NCI-H82 treated with DMSO at 0.1 percent for 48 hours (cell line): ENCODE measurements at regions not wholly inside any gene's neighbourhood (a gene's known extent, or its start where the extent isn't known, plus 50 kb on each side); places are given as distances from the start of the nearest gene placed in this dataset.

Source experiments
- DNase-seq: peaks from one replicate; lab custom pipeline; 2025; ENCODE audit not compliant: unreplicated experiment; lab: John Stamatoyannopoulos, UW

- no peak for DNase-seq
These were observed 241.2 kb upstream of the NCKAP5 start for GRCh38 chr2:133809485-133809884.

GRCh38 chr2:133810559-133810958, 242.3 kb upstream of the NCKAP5 start:
- no peak for DNase-seq

DNA sequence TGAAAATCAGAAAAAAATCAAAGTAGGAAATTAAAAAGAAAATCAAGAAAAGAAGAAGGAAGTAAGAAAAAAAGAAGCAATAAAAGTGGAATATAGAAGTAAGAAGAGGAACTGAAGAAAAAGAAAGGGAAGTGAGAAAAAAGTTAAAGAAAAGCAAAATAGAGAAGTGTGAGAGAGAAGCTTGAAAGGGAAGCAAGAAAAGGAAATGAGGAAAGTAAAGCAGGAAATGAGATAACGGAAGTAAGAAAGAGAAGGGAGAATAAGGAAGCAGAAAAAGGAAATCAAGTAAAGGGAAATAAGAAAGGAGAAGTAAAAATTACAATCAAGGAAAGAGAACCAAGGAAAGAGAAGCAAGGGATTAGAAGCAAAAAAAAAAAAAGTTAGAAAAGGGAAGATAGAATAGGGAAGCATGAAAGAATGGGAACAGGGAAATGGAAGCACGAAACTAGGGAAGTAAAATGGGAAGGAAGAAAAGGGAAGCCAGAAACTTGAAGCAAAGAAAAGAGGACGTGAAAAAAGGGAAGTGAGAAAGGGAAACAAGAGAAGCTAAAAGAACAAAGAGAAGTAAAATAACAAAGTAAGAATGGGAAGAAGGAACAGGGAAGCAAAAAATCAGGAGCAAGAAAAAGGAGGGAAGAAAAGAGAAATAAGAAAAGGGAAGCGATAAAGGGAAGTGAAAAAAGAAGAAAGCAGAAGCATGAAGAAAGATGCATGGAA, 243.3 kb upstream of the NCKAP5 start:
- DNase-seq = no peak

- DNase-seq = no peak
These were observed 244.8 kb upstream of the NCKAP5 start for GRCh38 chr2:133812826-133813617.

DNA sequence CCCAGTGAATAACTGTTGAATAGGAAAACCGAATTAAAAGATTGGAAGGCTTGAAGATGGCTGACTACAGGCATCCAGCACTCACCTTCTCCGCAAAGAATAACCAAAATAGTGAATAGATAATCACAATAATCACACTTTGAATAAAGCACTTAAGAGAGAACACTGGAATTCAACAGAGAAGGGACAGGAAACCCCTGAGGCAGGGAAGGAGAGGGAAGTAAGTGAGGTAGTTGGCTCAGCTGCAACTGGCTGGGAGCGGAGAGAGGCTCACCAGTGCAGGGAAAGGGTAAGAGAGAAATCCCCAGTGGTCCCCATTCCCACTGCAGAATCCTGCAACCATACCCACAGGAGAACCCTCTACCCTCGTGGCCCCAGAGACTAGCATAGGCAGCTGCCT, 246.6 kb upstream of the NCKAP5 start:
- no peak for DNase-seq

DNA sequence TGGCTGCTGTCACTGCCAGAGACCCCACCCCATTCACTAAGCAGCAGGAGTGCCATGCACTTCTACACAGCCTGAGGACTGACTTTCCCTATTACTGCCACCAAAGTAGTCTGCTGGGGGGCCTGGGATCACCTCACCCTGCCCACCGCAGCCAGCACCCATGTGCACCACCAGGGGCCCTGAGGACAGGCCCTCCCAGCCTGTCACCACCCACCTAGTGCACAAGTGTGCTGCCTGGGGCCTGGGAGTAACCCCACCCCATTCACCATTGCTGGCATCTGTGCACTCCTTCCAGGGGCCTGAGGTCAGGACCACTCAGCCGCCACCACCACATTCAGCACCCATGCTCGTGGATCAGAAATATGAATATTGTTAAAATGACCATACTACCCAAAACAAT, 247.8 kb upstream of the NCKAP5 start:
- DNase-seq = no peak

GRCh38 chr2:133817680-133818566, 249.7 kb upstream of the NCKAP5 start:
- DNase-seq = no peak

DNA sequence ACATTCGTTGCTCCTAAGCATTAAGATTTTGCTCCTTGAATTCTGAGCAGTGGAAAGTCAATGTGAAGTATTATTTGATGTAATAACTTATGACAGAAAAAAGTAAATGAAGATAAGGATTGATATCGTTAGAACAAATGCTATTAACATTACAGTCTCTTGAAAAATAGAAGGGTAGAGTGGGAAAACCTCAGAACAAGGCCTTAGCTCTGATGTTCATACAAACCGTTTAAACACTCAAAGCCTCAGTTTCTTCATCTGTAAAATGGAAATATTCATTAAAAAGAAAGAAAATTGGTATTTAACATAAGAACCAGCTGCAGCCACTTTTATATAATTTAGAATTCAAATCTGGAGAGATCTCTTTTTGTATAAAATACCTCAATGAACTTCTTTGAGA, 250.4 kb upstream of the NCKAP5 start:
- DNase-seq = no peak

DNA sequence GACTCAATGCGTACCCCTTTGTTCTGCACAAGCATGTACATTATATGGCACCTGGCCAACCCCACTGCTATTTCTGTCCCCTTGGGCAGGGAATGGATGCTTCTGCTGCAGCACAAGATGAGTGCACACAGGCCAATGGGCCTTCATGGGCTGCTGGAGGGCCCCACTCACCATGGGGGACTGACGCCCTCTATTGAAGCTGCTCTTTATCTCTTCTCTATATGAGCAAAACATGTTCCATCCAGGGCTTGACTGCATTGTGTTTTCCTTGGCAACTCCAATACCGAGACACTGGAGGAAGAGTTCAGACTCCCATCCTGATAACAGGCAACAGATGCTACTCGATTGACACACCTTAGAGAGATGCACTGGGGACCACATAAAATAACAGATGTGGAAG, 251.6 kb upstream of the NCKAP5 start:
- DNase-seq = no peak

GRCh38 chr2:133821107-133821760, 253.0 kb upstream of the NCKAP5 start:
- DNase-seq = no peak

- no peak for DNase-seq
These were observed 254.4 kb upstream of the NCKAP5 start for GRCh38 chr2:133822517-133823225.

DNA sequence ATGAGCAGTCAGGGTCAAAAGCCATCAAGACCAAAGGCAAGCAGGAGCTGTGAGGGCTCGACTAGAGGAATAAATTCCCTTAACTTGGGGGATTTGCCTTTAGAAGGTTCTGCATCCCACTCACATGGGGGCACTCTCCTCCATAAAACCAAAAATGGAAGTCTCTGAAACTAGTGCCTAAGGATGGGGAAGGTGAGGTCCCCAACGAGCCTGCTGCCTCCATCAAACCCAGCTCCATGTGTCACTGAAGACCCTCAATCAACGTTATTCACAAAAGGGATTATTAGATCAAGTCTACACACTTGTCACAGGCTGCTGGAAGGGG, 254.9 kb upstream of the NCKAP5 start:
- DNase-seq = no peak

DNA sequence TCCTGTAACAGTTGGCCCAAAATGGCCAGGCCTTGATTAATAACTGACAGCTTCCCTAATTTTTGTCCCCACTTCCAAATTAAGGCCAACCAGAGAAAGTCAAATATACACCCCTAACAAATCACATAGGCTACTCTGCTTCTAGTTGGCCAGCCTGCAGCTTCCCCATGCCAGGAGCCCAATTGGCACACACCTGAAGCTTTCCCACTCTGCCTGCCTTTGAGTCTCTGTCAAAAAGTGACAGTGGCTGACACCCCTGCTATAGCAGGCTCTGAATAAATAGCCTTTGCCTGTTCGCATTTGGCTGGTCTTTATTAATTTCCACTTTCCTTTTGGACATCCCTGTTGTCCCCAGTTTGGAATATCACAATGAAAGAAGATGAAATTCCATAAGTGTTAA, 256.6 kb upstream of the NCKAP5 start:
- DNase-seq = no peak

DNA sequence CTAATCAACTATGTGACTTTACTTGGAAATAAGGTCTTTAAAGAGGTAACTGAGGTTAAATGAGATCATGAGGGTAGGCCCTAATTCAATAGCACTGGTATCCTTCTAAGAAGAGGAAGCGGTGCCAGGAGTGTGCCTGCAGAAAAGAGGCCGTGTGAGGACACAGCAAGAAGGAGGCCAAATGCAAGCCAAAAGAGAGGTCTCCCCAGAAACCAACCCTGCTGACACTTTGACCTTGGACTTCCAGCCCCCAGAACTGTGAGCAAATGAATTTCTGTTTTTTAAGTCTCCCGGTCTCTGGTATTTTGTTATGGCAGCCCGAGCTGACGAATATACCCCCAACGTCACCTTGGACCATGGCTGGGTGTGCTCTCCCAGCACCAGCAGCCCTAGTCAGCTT, 257.5 kb upstream of the NCKAP5 start:
- no peak for DNase-seq

DNA sequence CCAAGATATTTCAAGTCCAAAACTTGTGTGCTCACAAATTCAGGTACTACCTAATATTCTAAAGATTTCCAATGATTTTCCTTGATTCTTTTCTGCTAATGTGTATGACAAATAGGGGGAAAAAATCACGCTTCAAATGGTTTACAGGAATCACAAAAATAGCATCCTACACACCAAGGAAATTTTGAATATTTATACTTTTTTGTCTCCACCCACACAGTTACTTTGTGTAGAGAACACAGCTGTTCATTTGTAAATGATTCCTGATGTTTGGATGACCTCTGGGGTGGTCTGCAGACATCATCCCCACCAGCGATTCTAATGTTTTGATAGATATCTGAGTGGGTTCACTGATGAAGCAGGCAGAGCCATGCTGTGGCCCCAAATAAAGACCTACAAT, 260.6 kb upstream of the NCKAP5 start:
- no peak for DNase-seq

- DNase-seq = no peak
These were observed 261.3 kb upstream of the NCKAP5 start for GRCh38 chr2:133829450-133830020.

DNA sequence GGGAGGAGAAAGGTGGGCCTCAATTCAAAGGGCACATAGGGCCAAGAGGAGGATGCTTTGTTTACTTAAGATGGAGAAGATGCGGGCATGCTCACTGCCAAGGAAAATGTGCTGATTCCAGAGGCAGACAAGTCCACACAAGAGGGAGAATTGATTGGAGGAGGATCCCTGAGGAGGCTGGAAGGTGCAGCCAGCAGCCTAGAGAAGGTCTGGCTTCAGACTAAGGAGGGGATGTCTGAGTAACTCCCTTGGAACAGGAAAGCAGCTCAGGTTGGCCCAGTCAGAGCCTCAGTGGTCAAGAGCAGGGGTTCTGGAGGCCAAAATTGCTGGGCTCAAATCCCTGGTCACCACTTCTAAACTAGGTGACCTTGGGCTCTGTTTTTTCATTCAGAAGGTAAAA, 265.5 kb upstream of the NCKAP5 start:
- no peak for DNase-seq

GRCh38 chr2:133835821-133836619, 267.8 kb upstream of the NCKAP5 start:
- DNase-seq = no peak

- DNase-seq = no peak
These were observed 268.6 kb upstream of the NCKAP5 start for GRCh38 chr2:133836691-133837345.
